RWPE2 (cell line): ENCODE measurements at regions not wholly inside any gene's neighbourhood (a gene's known extent, or its start where the extent isn't known, plus 50 kb on each side); places are given as distances from the start of the nearest gene placed in this dataset.

Source experiments
- ATAC-seq: fragments of 200-7000 bp; cut with Tn5 transposase; 3 replicates; pipeline ENCODE4 v1.9.1; 2021; ENCODE audit warnings: low read depth
- DNase-seq: peaks from one replicate; pipeline ENCODE4 v3.0.0-alpha.2; 2020; ENCODE audit warnings: low spot score
- H3K27ac ChIP-seq: fragments of 450-650 bp; 2 replicates; pipeline ENCODE4 v1.5.1; 2017; ENCODE audit warnings: mild to moderate bottlenecking; ENCODE audit not compliant: poor library complexity, severe bottlenecking
- H3K27me3 ChIP-seq: fragments of 250-450 bp; sonication (Bioruptor Pico); 2 replicates; pipeline ENCODE4 v1.5.1; 2021; ENCODE audit warnings: mild to moderate bottlenecking, moderate library complexity; ENCODE audit not compliant: insufficient read depth, poor library complexity, severe bottlenecking
- H3K36me3 ChIP-seq: fragments of 250-450 bp; sonication (Bioruptor Pico); 2 replicates; pipeline ENCODE4 v1.5.1; 2020; ENCODE audit warnings: low read depth, mild to moderate bottlenecking, moderate library complexity
- H3K4me1 ChIP-seq: fragments of 250-450 bp; sonication (Bioruptor Pico); 2 replicates; pipeline ENCODE4 v1.5.1; 2021; ENCODE audit warnings: mild to moderate bottlenecking, moderate library complexity; ENCODE audit not compliant: insufficient read depth, poor library complexity, severe bottlenecking
- H3K4me3 ChIP-seq: fragments of 250-450 bp; sonication (Bioruptor Pico); 2 replicates; pipeline ENCODE4 v1.5.1; 2021; ENCODE audit warnings: mild to moderate bottlenecking, moderate library complexity; ENCODE audit not compliant: severe bottlenecking
- H3K9me3 ChIP-seq: fragments of 250-450 bp; sonication (Bioruptor Pico); 2 replicates; pipeline ENCODE4 v1.5.1; 2021; ENCODE audit warnings: mild to moderate bottlenecking, moderate library complexity; ENCODE audit not compliant: severe bottlenecking
- CTCF ChIP-seq: fragments of 450-650 bp; IDR thresholded peaks from one replicate; pipeline ENCODE4 v1.5.1; 2017; ENCODE audit warnings: mild to moderate bottlenecking, moderate library complexity; ENCODE audit not compliant: poor library complexity, severe bottlenecking

- Histone ChIP-seq H3K4me1 (no peaks in the 10 kb centered on the region), H3K9me3 (no peaks in the 10 kb centered on the region), H3K36me3 (no peaks in the 10 kb centered on the region), H3K4me3 (no peak overlapping the region), H3K27ac (no peak overlapping the region), H3K27me3 (no peaks in the 10 kb centered on the region)
- no peak for TF ChIP-seq CTCF
- no peak for DNase-seq
- ATAC-seq = no peak
These were observed 85.3 kb downstream of the LEPR start for GRCh38 chr1:65505547-65506300.

- Histone ChIP-seq H3K36me3 (no peaks in the 10 kb centered on the region), H3K4me1 (no peaks in the 10 kb centered on the region), H3K4me3 (no peak overlapping the region), H3K27ac (no peak overlapping the region), H3K27me3 (no peaks in the 10 kb centered on the region), H3K9me3 (no peaks in the 10 kb centered on the region)
- ATAC-seq = no peak
- TF ChIP-seq CTCF = no peak
- no peak for DNase-seq
These were observed 87.6 kb downstream of the LEPR start for GRCh38 chr1:65508051-65508450.

DNA sequence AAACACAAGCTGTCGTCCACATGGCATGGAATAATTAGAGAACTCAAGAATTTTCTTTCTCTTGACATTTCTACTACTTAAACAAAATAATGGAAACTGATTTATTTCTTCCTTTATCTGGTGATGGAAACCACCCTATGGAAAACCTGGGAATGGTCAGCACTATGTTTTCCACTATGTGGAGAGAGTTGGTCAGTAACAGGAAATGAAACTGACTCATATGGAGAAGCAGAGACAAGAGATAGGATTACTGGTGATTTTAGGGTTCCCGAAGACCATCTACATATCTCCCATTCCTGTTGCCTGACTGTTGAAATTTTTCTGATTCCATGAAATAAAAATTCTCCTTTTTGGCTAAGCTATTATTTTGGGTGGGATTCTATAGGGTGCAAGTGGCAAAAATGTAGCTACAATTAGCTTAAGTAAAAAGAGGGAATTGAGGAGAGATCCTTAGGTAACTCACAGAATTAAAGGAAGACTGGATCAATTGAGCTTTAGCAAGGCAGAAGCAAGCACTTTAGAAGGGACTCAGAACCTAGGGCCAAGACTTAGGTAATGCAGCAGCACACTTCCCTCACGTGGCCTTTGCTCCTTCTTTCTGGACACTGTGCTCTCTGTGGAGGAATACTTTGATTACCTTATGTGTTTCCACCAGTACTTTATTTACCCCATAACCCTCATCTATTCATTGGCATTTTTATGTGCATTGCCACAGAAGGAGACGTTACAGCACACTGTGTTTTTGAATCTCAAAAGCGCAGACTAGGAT lies 89.6 kb downstream of the LEPR start:
- ATAC-seq (peak; percentile 54; the same call in 1 of the 3 replicates), DNase-seq (no peak)
- Histone ChIP-seq H3K27me3 (no peaks in the 10 kb centered on the region), H3K4me1 (no peaks in the 10 kb centered on the region), H3K9me3 (no peaks in the 10 kb centered on the region), H3K36me3 (no peaks in the 10 kb centered on the region), H3K27ac (no peak overlapping the region), H3K4me3 (no peak overlapping the region)
- no peak for TF ChIP-seq CTCF

DNA sequence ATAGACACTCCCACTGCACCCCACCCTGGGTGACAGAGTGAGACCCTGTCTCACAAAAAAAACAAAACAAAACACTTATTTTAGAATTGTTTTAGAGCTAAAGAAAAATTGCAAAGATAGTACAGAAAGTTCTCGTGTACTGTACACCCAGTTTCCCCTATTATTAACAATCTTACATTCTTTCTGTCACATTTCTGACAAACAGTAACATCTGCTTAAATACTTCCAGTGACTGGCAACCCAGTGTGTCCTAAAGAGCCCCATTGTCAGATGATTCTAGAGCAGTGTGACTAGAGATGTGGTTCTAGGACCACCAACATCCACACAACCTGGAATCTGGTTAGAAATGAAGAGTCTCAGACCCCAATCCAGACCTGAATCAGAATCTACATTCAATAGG lies 90.5 kb downstream of the LEPR start:
- no peak overlapping the region for H3K4me3 ChIP-seq
- no peaks in the 10 kb centered on the region for H3K36me3 ChIP-seq
- no peak for TF ChIP-seq CTCF
- no peaks in the 10 kb centered on the region for H3K4me1 ChIP-seq
- H3K27me3 ChIP-seq = no peaks in the 10 kb centered on the region
- no peaks in the 10 kb centered on the region for H3K9me3 ChIP-seq
- no peak overlapping the region for H3K27ac ChIP-seq
- ATAC-seq (no peak), DNase-seq (no peak)

GRCh38 chr1:65512383-65512782 lies 91.9 kb downstream of the LEPR start:
- Histone ChIP-seq H3K4me3 (no peak overlapping the region), H3K36me3 (no peaks in the 10 kb centered on the region), H3K4me1 (no peaks in the 10 kb centered on the region), H3K27me3 (no peaks in the 10 kb centered on the region), H3K27ac (no peak overlapping the region), H3K9me3 (no peaks in the 10 kb centered on the region)
- TF ChIP-seq CTCF = no peak
- ATAC-seq = no peak
- no peak for DNase-seq
